GOT3 (cell line): ENCODE measurements at regions not wholly inside any gene's neighbourhood (a gene's known extent, or its start where the extent isn't known, plus 50 kb on each side); places are given as distances from the start of the nearest gene placed in this dataset.

ENCODE experiments used
- DNase-seq: peaks from one replicate; lab custom pipeline; 2025; ENCODE audit warnings: mixed read lengths; lab: John Stamatoyannopoulos, UW

- no peak for DNase-seq
Measured at GRCh38 chr6:37105148-37106050, 64.6 kb upstream of the PIM1 start.

DNA sequence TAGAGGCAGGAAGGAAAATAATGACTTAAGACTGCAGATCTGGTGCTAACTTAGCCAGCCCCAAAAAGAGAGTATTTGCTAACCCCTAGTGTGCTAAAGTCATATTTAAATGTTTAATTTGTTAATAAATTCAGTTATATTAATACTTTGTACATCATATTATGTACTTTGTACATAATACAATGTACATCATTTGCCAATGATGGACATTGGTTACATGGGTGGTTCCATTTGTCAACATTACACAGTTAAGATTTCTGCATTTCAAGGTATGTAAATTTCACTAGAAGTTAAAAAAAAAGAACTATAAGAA, 63.9 kb upstream of the PIM1 start:
- DNase-seq: no peak

DNA sequence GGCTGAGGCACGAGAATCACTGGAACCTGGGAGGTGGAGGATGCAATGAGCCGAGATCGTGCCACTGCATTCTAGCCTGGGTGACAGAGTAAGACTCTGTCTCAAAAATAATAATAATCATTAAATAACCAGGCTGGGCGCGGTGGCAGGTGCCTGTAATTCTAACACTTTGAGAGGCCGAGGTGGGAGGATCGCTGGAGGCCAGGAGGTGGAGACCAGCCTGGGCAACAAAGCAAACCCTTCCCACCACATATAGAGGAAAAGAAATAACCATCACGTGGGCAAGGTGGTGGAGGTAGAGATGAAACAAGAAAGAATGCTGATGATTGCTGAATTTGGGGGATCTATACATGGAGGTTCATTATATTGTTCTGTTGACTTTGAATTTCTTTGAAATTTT, 63.4 kb upstream of the PIM1 start:
- no peak for DNase-seq

GRCh38 chr6:37106982-37107491, 62.9 kb upstream of the PIM1 start:
- no peak for DNase-seq

DNA sequence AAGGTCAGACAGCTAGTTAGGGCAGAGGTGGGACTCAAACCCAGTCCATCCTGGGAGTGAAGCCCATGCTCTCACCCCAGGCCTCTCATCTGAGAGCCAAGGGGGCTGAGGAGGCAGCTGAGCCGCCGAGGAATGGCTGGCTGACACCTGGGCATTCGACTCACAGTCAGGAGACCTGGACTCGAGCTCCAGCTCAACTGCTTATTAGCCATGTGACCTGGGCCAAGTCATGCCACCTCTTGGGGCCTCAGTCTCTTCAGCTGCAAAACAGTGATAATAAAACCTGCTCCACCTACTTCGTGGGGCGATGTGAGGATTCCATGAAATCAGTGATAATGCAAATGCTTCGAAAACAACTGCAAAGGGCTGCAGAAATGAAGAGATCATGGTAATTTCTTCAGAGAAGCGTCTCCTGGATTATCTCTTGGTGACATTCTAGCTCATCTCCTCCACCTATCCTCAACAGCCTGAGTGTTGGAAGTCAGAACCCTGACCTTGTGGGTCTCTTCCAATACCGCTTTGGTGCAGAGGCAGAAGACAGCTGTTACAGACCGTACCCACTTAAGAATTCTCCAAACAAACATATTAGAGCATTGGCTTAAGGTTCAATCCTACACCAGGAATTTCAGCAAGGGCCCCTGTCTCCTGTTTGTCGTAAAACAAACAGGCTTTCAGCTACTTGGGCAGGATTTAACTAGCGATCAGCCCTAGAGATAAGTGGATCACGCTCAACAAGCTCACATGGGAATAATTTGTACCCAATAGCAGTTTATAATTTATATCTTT, 60.0 kb upstream of the PIM1 start:
- DNase-seq: no peak

DNA sequence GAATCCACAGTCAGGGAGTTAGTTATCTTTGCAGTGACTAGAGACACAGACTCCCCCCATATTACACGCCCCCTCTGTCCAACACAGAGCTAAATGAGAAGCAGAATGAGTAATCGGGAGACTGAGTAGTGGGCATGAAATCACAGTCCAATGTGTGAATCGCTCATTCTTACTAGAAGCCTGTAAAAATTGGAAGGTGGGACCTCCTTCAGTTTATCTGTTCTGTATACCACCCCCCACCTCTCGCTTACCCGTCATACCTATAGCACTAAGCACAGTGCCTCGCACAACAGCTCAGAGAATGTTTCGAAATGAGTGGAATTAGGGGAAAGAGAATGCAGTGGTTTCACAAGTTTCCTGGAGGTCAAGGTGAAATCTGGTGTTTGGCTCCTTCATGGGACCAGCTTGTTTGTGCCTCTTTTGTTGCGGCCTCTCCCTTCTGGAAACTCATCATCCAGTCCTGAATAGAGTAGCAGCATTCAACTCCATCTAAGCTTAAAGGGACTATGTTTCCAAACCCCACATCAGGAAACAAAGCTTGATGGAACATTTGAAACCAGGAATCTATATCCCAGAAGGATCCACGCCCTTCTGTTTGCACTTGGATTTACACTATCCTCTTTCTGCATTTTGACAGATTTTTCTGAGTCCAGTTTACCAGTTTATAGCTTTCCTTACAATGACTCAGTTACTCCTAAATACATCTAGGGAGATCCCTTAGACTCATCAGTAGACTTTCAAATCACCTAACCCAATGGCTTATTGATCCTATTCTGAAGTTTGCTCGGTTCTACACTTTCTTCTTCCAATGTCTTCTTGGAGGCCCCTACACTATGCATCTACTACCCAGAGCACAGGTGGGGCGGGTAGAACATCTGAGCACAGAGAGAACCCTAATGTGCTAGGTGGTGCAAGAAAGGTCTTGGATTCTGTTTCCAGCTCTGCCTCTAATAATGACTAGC, 59.2 kb upstream of the PIM1 start:
- DNase-seq: no peak

GRCh38 chr6:37113976-37114375, 56.0 kb upstream of the PIM1 start:
- no peak for DNase-seq

DNA sequence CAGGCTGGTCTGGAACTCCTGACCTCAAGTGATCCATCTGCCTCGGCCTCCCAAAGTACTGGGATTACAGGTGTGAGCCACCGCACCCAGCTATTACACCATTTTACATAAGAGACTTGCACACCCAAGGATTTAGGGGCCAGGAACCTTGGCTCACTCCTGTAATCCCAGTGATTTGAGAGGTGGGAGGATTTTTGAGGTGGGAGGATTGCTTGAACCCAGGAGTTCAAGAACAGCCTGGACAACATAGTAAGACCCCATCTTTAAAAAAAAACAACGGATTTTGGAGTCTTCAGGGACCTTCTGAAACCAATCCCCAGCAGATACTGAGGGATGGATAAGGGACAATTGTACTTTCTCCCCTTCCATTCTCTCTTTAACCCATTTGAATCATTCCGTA, 55.3 kb upstream of the PIM1 start:
- no peak for DNase-seq

- DNase-seq: no peak
Measured at GRCh38 chr6:37115236-37115895, 54.6 kb upstream of the PIM1 start.

DNA sequence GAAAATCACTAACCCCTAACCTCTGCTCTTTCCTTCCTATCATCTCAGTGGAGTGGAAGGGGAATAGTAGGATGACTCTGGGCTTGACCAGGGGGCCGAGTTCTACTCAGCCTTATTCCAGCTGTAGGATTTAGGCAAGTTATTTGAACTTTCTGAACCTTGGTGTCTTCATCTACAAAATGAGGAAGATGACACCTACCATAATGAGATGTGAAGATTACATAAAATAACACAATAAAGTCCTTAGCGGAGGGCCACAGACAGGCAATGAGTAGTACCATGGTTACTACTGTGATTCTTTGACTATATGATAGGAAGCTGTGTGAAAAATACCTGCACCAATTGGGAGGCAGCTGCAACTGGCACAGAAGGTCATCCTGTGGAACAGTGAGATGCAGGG, 53.6 kb upstream of the PIM1 start:
- no peak for DNase-seq

GRCh38 chr6:37119387-37119886, 50.5 kb upstream of the PIM1 start:
- no peak for DNase-seq
